COLO829 (cell line): ENCODE measurements at regions not wholly inside any gene's neighbourhood (a gene's known extent, or its start where the extent isn't known, plus 50 kb on each side); places are given as distances from the start of the nearest gene placed in this dataset.

Experiments
- DNase-seq: peaks from one replicate; pipeline ENCODE4 v3.0.0; 2012; ENCODE audit warnings: low spot score

GRCh38 chr3:124674336-124674735, 55.9 kb upstream of the UMPS start:
- DNase-seq = no peak

DNA sequence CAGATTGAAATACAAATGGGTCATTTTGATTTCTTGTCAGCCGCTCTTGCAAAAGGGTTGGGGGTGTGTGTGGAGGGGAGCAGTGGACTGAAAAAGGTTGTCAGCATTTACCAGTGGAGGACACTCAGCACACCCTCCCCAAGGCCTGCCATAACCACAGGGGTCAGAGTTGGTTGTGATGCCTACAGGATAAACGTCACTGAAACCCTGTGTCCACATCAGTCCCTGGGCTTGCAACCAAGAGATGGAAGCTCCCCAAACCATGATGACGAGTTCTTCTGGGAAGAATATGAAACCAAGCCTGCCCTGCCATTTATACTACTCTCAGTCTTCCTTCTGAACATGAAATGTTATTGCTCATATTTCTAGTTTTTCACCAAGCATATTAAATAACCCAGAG, 54.0 kb upstream of the UMPS start:
- DNase-seq = no peak

- DNase-seq = no peak
These were observed 51.1 kb upstream of the UMPS start for GRCh38 chr3:124679048-124679638.
